ENCODE measurements at regions not wholly inside any gene's neighbourhood (a gene's known extent, or its start where the extent isn't known, plus 50 kb on each side); places are given as distances from the start of the nearest gene placed in this dataset.

GRCh38 chr12:124148481-124149273 is 146.2 kb upstream of the RFLNA start:
- TF ChIP-seq TBP (CRISPR knock-in tag; IDR thresholded peaks at IDR 0.05) (no peak), MXI1 (IDR thresholded peaks at IDR 0.05; ENCODE audit: borderline replicate concordance, low read depth, low read length) (no peak), RERE (CRISPR knock-in tag; IDR thresholded peaks at IDR 0.05; ENCODE audit: low read depth) (no peak), ZXDC (CRISPR knock-in tag; IDR thresholded peaks at IDR 0.05) (no peak), POLR2A (IDR thresholded peaks at IDR 0.05; ENCODE audit: insufficient read depth in 1 of 2, low read depth in 2 of 2, low read length in 2 of 2) (no peak), CTCF (CRISPR knock-in tag; IDR thresholded peaks at IDR 0.05) (no peak), U2AF1 (optimal IDR thresholded peaks at IDR 0.05; ENCODE audit: low read depth, low read length) (no peak), MAFF (IDR thresholded peaks at IDR 0.05; ENCODE audit: low read depth, low read length) (no peak)
